ENCODE measurements at regions not wholly inside any gene's neighbourhood (a gene's known extent, or its start where the extent isn't known, plus 50 kb on each side); places are given as distances from the start of the nearest gene placed in this dataset.

GRCh38 chr1:64323882-64324281 lies 120.5 kb downstream of the UBE2U start:
- intact Hi-C loops (cut with DNase I), result no loop called here
- TF ChIP-seq CTCF (IDR thresholded peaks at IDR 0.05), result no peak
- DNase-seq, result no peak

GRCh38 chr1:64325856-64326255 lies 122.4 kb downstream of the UBE2U start:
- DNase-seq (no peak), ATAC-seq (no peak)
- TF ChIP-seq CTCF (IDR thresholded peaks at IDR 0.05), result no peak
- Histone ChIP-seq H3K4me1 (no peaks in the 10 kb centered on the region), H3K36me3 (no peaks in the 10 kb centered on the region), H3K4me3 (no peak overlapping the region), H3K9me3 (no peaks in the 10 kb centered on the region), H3K27ac (no peak overlapping the region), H3K27me3 (ENCODE audit: low read depth) (no peaks in the 10 kb centered on the region)
- intact Hi-C loops (cut with DNase I), result no loop called here

More at GRCh38 chr1:64323882-64324281, 120.5 kb downstream of the UBE2U start:
- Histone ChIP-seq H3K9me3 (no peaks in the 10 kb centered on the region), H3K36me3 (no peaks in the 10 kb centered on the region), H3K27me3 (ENCODE audit: low read depth) (no peaks in the 10 kb centered on the region), H3K4me1 (no peaks in the 10 kb centered on the region), H3K4me3 (no peak overlapping the region), H3K27ac (no peak overlapping the region)
- ATAC-seq, result no peak

- TF ChIP-seq CTCF (IDR thresholded peaks at IDR 0.05), result no peak
- no peak overlapping the region for H3K27ac ChIP-seq
- H3K9me3 ChIP-seq, result no peaks in the 10 kb centered on the region
- intact Hi-C loops (cut with DNase I), result no loop called here
- ATAC-seq (no peak), DNase-seq (no peak)
- H3K4me1 ChIP-seq, result no peaks in the 10 kb centered on the region
- H3K4me3 ChIP-seq, result no peak overlapping the region
- H3K36me3 ChIP-seq, result no peaks in the 10 kb centered on the region
- no peaks in the 10 kb centered on the region for H3K27me3 ChIP-seq (ENCODE audit: low read depth)
Observed at GRCh38 chr1:64327119-64327518, 123.7 kb downstream of the UBE2U start.

- no peaks in the 10 kb centered on the region for H3K9me3 ChIP-seq
- intact Hi-C loops (cut with DNase I), result no loop called here
- TF ChIP-seq CTCF (IDR thresholded peaks at IDR 0.05), result no peak
- H3K4me3 ChIP-seq, result no peak overlapping the region
- no peaks in the 10 kb centered on the region for H3K36me3 ChIP-seq
- ATAC-seq, result no peak
- no peaks in the 10 kb centered on the region for H3K4me1 ChIP-seq
- no peak overlapping the region for H3K27ac ChIP-seq
- DNase-seq, result no peak
- H3K27me3 ChIP-seq (ENCODE audit: low read depth), result no peaks in the 10 kb centered on the region
Observed at GRCh38 chr1:64328193-64328592, 124.8 kb downstream of the UBE2U start.

GRCh38 chr1:64330839-64331238 lies 127.4 kb downstream of the UBE2U start:
- H3K4me3 ChIP-seq, result no peak overlapping the region
- H3K9me3 ChIP-seq, result no peaks in the 10 kb centered on the region
- DNase-seq (no peak), ATAC-seq (no peak)
- no peaks in the 10 kb centered on the region for H3K4me1 ChIP-seq
- no peaks in the 10 kb centered on the region for H3K36me3 ChIP-seq
- no peak for TF ChIP-seq CTCF (IDR thresholded peaks at IDR 0.05)
- no peaks in the 10 kb centered on the region for H3K27me3 ChIP-seq (ENCODE audit: low read depth)
- H3K27ac ChIP-seq, result no peak overlapping the region
- intact Hi-C loops (cut with DNase I), result no loop called here

GRCh38 chr1:64335636-64336035 lies 132.2 kb downstream of the UBE2U start:
- no peak overlapping the region for H3K27ac ChIP-seq
- ATAC-seq, result no peak
- TF ChIP-seq CTCF (IDR thresholded peaks at IDR 0.05), result no peak
- H3K36me3 ChIP-seq, result no peaks in the 10 kb centered on the region
- no peak for DNase-seq
- no peaks in the 10 kb centered on the region for H3K27me3 ChIP-seq (ENCODE audit: low read depth)
- H3K4me1 ChIP-seq, result no peaks in the 10 kb centered on the region
- intact Hi-C loops (cut with DNase I), result no loop called here
- H3K9me3 ChIP-seq, result no peaks in the 10 kb centered on the region
- H3K4me3 ChIP-seq, result no peak overlapping the region
